NCI-H69 (cell line): ENCODE measurements at regions not wholly inside any gene's neighbourhood (a gene's known extent, or its start where the extent isn't known, plus 50 kb on each side); places are given as distances from the start of the nearest gene placed in this dataset.
"Not testable (repeated sequence)": the region's sequence is repeated elsewhere in the genome, so short reads cannot be mapped to it uniquely, and the experiment has no call there.

Experiments used
- DNase-seq: peaks from one replicate; lab custom pipeline; 2025; lab: John Stamatoyannopoulos, UW

- DNase-seq: no peak
These were observed 1341.0 kb upstream of the EYS start for GRCh38 chr6:67047996-67048395.

- DNase-seq: no peak
These were observed 1338.0 kb upstream of the EYS start for GRCh38 chr6:67045076-67045475.

GRCh38 chr6:67031451-67031850 is 1324.4 kb upstream of the EYS start:
- no peak for DNase-seq

- no peak for DNase-seq
These were observed 1323.8 kb upstream of the EYS start for GRCh38 chr6:67030861-67031260.

- no peak for DNase-seq
These were observed 1310.0 kb upstream of the EYS start for GRCh38 chr6:67016921-67017460.

GRCh38 chr6:67011441-67011840 is 1304.4 kb upstream of the EYS start:
- no peak for DNase-seq

- peak; percentile 69 for DNase-seq
These were observed 1302.8 kb upstream of the EYS start for GRCh38 chr6:67009818-67010217.

GRCh38 chr6:67003844-67004243 is 1296.8 kb upstream of the EYS start:
- no peak for DNase-seq

- no peak for DNase-seq
These were observed 1293.1 kb upstream of the EYS start for GRCh38 chr6:67000121-67000520.

GRCh38 chr6:66997579-66997978 is 1290.6 kb upstream of the EYS start:
- not testable (repeated sequence) for DNase-seq

- no peak for DNase-seq
These were observed 1288.6 kb upstream of the EYS start for GRCh38 chr6:66995669-66996068.

GRCh38 chr6:66993708-66994107 is 1286.7 kb upstream of the EYS start:
- not testable (repeated sequence) for DNase-seq

GRCh38 chr6:66993272-66993671 is 1286.2 kb upstream of the EYS start:
- DNase-seq: no peak

- no peak for DNase-seq
These were observed 1285.6 kb upstream of the EYS start for GRCh38 chr6:66992660-66993059.

- no peak for DNase-seq
These were observed 1279.9 kb upstream of the EYS start for GRCh38 chr6:66986940-66987339.

- DNase-seq: peak; percentile 8
These were observed 1278.8 kb upstream of the EYS start for GRCh38 chr6:66985816-66986215.

- no peak for DNase-seq
These were observed 1263.3 kb upstream of the EYS start for GRCh38 chr6:66970373-66970772.

- no peak for DNase-seq
These were observed 1258.2 kb upstream of the EYS start for GRCh38 chr6:66965227-66965626.

GRCh38 chr6:66964216-66964615 is 1257.2 kb upstream of the EYS start:
- no peak for DNase-seq

GRCh38 chr6:66962082-66962481 is 1255.1 kb upstream of the EYS start:
- no peak for DNase-seq

- DNase-seq: no peak
These were observed 1254.2 kb upstream of the EYS start for GRCh38 chr6:66961191-66961590.

- DNase-seq: no peak
These were observed 1242.2 kb upstream of the EYS start for GRCh38 chr6:66949191-66949661.

- no peak for DNase-seq
These were observed 1241.1 kb upstream of the EYS start for GRCh38 chr6:66948106-66948505.

- peak; percentile 91 for DNase-seq
These were observed 1233.0 kb upstream of the EYS start for GRCh38 chr6:66940003-66940402.

- DNase-seq: no peak
These were observed 1230.2 kb upstream of the EYS start for GRCh38 chr6:66937180-66937579.
